ENCODE measurements at regions not wholly inside any gene's neighbourhood (a gene's known extent, or its start where the extent isn't known, plus 50 kb on each side); places are given as distances from the start of the nearest gene placed in this dataset.

- TF ChIP-seq, protein P1, sequence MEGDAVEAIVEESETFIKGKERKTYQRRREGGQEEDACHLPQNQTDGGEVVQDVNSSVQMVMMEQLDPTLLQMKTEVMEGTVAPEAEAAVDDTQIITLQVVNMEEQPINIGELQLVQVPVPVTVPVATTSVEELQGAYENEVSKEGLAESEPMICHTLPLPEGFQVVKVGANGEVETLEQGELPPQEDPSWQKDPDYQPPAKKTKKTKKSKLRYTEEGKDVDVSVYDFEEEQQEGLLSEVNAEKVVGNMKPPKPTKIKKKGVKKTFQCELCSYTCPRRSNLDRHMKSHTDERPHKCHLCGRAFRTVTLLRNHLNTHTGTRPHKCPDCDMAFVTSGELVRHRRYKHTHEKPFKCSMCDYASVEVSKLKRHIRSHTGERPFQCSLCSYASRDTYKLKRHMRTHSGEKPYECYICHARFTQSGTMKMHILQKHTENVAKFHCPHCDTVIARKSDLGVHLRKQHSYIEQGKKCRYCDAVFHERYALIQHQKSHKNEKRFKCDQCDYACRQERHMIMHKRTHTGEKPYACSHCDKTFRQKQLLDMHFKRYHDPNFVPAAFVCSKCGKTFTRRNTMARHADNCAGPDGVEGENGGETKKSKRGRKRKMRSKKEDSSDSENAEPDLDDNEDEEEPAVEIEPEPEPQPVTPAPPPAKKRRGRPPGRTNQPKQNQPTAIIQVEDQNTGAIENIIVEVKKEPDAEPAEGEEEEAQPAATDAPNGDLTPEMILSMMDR (IDR thresholded peaks at IDR 0.05; ENCODE audit: extremely low read depth, missing control alignments), result no peak
- no peak for DNase-seq (ENCODE audit: low spot score)
Measured at GRCh38 chr16:66042341-66042740, 324.1 kb upstream of the CDH5 start.

DNA sequence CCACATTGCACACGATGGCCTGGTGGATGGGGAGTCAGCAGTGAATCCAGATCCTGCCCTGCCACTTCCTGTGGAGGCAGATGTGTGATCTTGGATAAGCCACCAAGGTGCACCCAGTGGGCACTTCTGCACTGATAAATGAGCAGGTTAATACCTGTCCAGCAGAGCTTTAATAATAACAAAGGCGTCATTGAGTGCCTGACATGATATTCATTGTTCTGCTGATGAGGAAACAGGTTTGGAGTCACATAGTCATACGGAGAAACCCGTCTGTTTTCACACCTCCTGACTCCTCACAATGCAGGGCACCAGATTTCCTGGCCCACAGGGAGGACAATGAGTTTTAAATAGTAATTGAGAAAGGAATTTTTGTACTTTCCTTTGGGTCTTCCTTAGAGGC lies 324.6 kb upstream of the CDH5 start:
- TF ChIP-seq, protein P1 (IDR thresholded peaks at IDR 0.05; ENCODE audit: extremely low read depth, missing control alignments), result no peak

GRCh38 chr16:66039793-66040192 lies 326.7 kb upstream of the CDH5 start:
- DNase-seq (ENCODE audit: low spot score), result no peak
- TF ChIP-seq, protein P1 (IDR thresholded peaks at IDR 0.05; ENCODE audit: extremely low read depth, missing control alignments), result no peak

More for the DNA sequence above, 324.6 kb upstream of the CDH5 start:
- no peak for DNase-seq (ENCODE audit: low spot score)

DNA sequence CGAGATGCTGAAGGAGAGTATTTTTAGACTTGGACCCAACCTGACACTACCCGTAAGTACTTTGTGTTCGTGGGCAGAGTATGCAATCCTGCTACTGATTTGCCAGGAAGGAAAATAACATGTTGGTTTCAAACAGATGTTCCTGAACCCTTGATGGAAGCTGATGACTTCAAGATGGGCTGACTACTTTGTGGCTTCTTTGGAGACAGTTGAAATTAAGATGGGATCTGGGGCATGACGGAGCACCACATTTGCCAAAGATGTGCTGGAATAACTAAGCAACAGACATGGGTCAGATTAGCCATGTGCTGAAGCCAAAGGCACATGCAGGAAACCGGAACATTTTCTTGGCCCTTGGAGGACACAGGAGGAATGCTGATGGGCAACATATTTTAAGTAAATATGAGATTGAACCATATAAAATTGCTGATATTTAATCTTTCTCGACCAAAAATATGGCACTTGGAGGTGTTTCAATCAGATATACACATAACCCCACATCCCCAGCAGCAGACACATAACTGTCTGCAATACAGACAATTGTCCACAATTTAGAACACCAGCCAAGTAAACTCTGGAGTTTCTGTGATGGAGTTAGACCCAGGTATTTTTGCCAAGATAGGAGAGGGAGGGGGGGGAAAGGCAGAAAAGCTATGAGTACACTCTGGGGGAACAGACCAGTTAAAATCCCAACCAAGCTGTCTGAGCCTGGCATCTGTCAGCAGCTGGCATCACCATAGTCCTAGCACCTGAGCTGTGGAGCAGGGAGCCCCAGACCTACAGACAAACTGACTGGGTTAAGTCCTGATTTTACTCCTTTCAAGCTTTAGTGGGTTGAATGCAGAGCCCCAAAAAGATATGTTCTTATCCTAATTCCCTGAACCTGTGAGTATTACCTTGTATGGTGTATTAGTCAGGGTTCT lies 329.4 kb upstream of the CDH5 start:
- DNase-seq (ENCODE audit: low spot score), result no peak
- TF ChIP-seq, protein P1 (IDR thresholded peaks at IDR 0.05; ENCODE audit: extremely low read depth, missing control alignments), result no peak

DNA sequence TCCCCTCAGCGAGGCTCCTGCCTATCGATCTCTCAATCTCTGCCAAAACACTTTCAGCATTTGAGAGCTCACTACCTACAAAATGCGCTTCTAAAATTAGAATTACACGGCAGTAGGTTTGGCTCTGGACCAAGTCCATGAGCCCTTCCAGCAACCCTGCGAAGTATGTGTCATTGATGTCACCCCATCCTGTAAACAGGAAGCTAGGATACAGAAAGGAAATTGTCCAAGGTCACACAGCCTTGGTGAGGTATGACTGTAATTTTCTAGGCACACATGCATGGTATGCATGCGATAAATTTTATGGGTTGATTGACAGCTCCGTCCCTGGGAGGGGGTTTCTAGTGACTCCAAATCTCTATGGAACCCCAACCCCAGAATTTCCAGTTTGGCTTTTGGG lies 330.3 kb upstream of the CDH5 start:
- TF ChIP-seq, protein P1 (IDR thresholded peaks at IDR 0.05; ENCODE audit: extremely low read depth, missing control alignments), result no peak
- DNase-seq (ENCODE audit: low spot score), result no peak

DNA sequence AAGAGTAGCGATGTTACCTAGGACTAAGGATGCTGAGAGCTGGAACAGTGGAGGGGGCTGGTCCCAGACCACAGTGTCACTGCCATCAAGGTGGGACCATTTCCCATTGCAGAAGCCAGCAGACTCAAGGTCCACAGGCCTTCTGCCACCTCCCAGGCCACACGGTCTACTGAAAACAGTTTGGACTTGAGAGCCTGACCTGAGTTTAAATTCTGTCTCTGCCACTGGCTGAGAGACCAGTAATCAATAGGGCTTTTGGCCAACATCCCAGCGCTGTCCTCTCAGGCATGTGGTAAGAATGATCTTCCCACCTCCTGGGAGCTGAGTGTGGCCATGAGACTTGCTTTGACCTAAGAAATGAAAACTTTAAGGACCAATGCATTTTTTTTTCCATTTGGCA lies 331.4 kb upstream of the CDH5 start:
- TF ChIP-seq, protein P1 (IDR thresholded peaks at IDR 0.05; ENCODE audit: extremely low read depth, missing control alignments), result no peak
- no peak for DNase-seq (ENCODE audit: low spot score)

DNA sequence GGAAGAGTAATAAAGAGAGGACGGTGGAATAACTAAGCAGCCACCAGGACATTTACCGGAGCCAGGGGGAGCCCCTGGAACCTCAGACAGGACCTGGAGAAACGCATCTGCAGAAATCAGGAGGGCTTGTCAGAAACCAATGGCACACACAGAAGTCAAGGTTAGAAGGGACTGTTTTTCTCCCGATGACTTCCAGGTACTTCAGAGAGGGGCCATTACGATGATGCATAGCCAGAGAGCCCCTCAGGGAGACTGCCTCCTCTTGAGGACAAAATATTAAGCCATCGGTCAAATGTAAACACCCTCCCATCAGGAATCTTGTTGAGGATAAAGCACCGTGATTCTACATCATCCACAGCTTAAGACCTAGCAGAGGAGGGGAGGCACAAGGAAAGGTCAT lies 333.6 kb upstream of the CDH5 start:
- TF ChIP-seq, protein P1 (IDR thresholded peaks at IDR 0.05; ENCODE audit: extremely low read depth, missing control alignments), result no peak
- no peak for DNase-seq (ENCODE audit: low spot score)
